ENCODE measurements at regions not wholly inside any gene's neighbourhood (a gene's known extent, or its start where the extent isn't known, plus 50 kb on each side); places are given as distances from the start of the nearest gene placed in this dataset.

DNA sequence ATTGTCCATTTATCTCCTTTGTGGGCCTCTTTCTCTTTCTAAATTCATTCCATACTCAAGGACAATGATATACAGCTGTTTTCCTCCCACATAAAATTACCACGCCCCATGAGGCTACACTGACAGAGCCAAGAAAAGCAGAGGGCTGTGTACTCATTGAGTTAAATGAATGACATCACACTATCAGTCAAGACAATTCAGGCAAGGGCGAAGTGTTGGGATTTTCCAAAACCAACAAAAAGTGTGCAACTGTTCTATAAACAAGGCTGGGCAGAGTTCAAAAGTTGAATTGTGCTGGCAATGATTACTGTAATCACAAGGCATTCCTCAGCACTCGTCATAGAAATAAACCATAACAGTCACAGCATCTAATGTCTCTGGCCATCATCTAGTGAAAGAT is 799.6 kb upstream of the DIAPH2 start:
- TF ChIP-seq POLR2A (IDR thresholded peaks at IDR 0.05) (no peak), POLR2AphosphoS5 (IDR thresholded peaks at IDR 0.05) (no peak)
- TF ChIP-seq, protein P1, sequence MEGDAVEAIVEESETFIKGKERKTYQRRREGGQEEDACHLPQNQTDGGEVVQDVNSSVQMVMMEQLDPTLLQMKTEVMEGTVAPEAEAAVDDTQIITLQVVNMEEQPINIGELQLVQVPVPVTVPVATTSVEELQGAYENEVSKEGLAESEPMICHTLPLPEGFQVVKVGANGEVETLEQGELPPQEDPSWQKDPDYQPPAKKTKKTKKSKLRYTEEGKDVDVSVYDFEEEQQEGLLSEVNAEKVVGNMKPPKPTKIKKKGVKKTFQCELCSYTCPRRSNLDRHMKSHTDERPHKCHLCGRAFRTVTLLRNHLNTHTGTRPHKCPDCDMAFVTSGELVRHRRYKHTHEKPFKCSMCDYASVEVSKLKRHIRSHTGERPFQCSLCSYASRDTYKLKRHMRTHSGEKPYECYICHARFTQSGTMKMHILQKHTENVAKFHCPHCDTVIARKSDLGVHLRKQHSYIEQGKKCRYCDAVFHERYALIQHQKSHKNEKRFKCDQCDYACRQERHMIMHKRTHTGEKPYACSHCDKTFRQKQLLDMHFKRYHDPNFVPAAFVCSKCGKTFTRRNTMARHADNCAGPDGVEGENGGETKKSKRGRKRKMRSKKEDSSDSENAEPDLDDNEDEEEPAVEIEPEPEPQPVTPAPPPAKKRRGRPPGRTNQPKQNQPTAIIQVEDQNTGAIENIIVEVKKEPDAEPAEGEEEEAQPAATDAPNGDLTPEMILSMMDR (IDR thresholded peaks at IDR 0.05 in 8 of 11, conservative IDR thresholded peaks at IDR 0.05 in 3 of 11), result no peak

All from spleen (tissue), 7 donors.